ENCODE measurements at regions not wholly inside any gene's neighbourhood (a gene's known extent, or its start where the extent isn't known, plus 50 kb on each side); places are given as distances from the start of the nearest gene placed in this dataset.

GRCh38 chrX:73992019-73992418 is 139.5 kb upstream of the XIST start:
- no peak for TF ChIP-seq CTCF (IDR thresholded peaks at IDR 0.05)
- TF ChIP-seq POLR2A (IDR thresholded peaks at IDR 0.05): no peak
